Cardiac fibroblast (primary cell): ENCODE measurements at regions not wholly inside any gene's neighbourhood (a gene's known extent, or its start where the extent isn't known, plus 50 kb on each side); places are given as distances from the start of the nearest gene placed in this dataset.

Experiments
- DNase-seq, 2 donors: peaks; one replicate each; pipeline versions ENCODE4 v3.0.0 to v3.0.0-alpha.2; 2010; ENCODE audit warnings: low read depth in 2 of 2
- H3K4me3 ChIP-seq, 2 donors: replicated peaks in 1 of 2; 1 replicate in 1 of 2; 2 replicates in 1 of 2; pipeline ENCODE4 v1.5.1; 2011; ENCODE audit warnings: low read depth in 2 of 2, low read length in 2 of 2, mild to moderate bottlenecking in 2 of 2, moderate library complexity in 1 of 2
- TF ChIP-seq, protein P1 (sequence below): IDR thresholded peaks from one replicate; pipeline ENCODE4 v1.5.1; 2011; ENCODE audit warnings: low read depth, mild to moderate bottlenecking, low read length, inconsistent platforms

DNA sequence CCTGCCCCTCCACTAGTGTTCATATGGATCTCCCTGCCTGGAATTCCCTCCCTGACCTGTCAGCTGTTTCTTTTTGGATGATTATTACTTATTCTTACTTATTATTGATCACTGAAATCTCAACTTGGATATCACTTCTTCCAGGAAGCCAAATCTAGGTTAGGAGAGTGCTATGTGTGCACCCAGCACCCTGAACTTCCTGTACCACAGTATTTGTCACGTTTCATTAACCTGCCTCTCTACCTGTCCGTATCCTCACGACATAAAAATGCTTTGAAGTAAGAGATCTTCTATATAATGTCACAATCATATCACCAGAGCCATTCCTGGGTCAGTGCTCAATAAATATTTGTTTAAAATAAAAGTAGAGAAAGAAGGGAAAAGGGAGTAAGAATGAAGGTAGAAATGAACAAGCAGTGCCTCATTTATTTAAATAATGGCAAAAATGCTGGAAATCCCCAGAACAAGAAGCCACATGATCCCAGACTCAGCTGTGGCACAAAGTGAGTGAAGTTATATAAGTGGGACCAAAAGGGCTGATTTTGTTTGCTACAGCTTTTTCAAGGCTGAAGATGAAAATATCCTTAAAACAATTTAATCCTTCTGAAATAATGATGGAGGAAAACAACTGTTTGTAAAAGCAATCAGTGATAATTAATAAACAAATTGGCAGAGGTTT lies 88.0 kb upstream of the MANEA start:
- TF ChIP-seq, protein P1, sequence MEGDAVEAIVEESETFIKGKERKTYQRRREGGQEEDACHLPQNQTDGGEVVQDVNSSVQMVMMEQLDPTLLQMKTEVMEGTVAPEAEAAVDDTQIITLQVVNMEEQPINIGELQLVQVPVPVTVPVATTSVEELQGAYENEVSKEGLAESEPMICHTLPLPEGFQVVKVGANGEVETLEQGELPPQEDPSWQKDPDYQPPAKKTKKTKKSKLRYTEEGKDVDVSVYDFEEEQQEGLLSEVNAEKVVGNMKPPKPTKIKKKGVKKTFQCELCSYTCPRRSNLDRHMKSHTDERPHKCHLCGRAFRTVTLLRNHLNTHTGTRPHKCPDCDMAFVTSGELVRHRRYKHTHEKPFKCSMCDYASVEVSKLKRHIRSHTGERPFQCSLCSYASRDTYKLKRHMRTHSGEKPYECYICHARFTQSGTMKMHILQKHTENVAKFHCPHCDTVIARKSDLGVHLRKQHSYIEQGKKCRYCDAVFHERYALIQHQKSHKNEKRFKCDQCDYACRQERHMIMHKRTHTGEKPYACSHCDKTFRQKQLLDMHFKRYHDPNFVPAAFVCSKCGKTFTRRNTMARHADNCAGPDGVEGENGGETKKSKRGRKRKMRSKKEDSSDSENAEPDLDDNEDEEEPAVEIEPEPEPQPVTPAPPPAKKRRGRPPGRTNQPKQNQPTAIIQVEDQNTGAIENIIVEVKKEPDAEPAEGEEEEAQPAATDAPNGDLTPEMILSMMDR, result no peak
- H3K4me3 ChIP-seq, result no peak overlapping the region
- DNase-seq, result no peak

DNA sequence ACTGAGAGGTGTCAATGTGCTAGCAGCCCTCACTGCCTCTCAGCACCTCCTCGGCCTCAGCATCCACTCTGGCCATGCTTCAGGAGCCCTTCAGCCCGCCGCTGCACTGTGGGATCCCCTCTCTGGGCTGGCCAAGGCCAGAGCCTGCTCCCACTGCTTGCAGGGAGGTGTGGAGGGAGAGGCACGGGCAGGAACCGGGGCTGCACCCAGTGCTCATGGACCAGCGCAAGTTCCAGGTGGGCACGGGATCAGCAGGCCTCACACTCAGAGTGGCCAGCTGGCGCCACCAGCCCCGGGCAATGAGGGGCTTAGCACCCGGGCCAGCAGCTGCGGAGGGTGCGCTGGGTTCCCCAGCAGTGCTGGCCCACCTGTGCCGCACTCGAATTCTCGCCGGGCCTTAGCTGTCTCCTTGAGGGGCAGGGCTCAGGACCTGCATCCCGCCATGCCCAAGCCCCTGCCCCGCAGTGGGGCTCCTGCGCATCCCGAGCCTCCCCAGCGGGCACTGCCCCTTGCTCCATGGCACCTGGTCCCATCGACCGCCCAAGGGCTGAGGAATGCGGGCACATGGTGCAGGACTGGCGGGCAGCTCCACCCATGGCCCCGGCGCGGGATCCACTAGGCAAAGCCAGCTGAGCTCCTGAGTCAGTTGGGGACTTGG lies 80.4 kb upstream of the MANEA start:
- TF ChIP-seq, protein P1, result no peak
- H3K4me3 ChIP-seq, result no peak overlapping the region
- DNase-seq, result no peak

GRCh38 chr6:95501032-95501904 lies 76.1 kb upstream of the MANEA start:
- TF ChIP-seq, protein P1, result no peak
- H3K4me3 ChIP-seq, result no peak overlapping the region
- no peak for DNase-seq

DNA sequence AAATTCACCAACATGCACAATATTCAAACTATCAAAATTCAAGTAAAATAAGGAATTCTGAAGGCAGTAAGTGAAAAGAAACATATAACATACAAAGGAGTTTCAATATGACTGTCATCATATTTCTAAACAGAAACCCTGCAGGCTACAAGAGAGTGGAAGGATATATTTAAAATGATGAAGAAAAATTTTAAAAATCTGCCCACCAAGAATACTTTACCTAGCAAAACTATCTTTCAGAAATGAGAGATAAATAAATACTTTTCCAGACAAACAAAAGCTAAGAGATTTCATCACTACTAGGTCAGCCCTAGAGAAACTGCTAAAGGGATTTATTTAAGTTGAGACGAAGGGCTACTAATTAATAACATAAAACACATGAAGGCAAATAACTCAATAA lies 73.8 kb upstream of the MANEA start:
- no peak for DNase-seq
- TF ChIP-seq, protein P1, result no peak

GRCh38 chr6:95511404-95511803 lies 65.9 kb upstream of the MANEA start:
- no peak overlapping the region for H3K4me3 ChIP-seq
- DNase-seq, result no peak
- TF ChIP-seq, protein P1, result no peak

More for the DNA sequence above, 73.8 kb upstream of the MANEA start:
- no peak overlapping the region for H3K4me3 ChIP-seq

- TF ChIP-seq, protein P1, result no peak
- no peak for DNase-seq
- no peak overlapping the region for H3K4me3 ChIP-seq
These were observed 61.4 kb upstream of the MANEA start for GRCh38 chr6:95515975-95516374.
